Activated naive CD8-positive, alpha-beta T cell treated with anti-CD3 and anti-CD28 coated beads, Interleukin-2, amount 10 ng/mL, durations not matched to agents 7 days and 5 days (primary cell): ENCODE measurements at regions not wholly inside any gene's neighbourhood (a gene's known extent, or its start where the extent isn't known, plus 50 kb on each side); places are given as distances from the start of the nearest gene placed in this dataset.

Experiments
- ATAC-seq: fragments of 150-1000 bp; cut with Tn5 transposase; one replicate; pipeline ENCODE4 v1.10.0; 2021; ENCODE audit warnings: low read depth, moderate library complexity
- POLR2A ChIA-PET: fragments of 350-600 bp; sonication (Branson Sonifier 250); formaldehyde crosslinking; loops from one replicate; lab custom pipeline; 2021; ENCODE audit warnings: antibody characterized with exemption; lab: Charles Lee
- DNase-seq: peaks from one replicate; pipeline ENCODE4 v3.0.0; 2021
- H3K27ac Mint-ChIP-seq: one replicate; pipeline ENCODE4 v1.8.0; 2022; ENCODE audit warnings: mild to moderate bottlenecking, mixed read lengths
- H3K27me3 Mint-ChIP-seq: one replicate; pipeline ENCODE4 v1.8.0; 2022; ENCODE audit warnings: mild to moderate bottlenecking, moderate library complexity, mixed read lengths
- H3K36me3 Mint-ChIP-seq: one replicate; pipeline ENCODE4 v1.8.0; 2021; ENCODE audit warnings: mild to moderate bottlenecking, mixed read lengths
- H3K4me1 Mint-ChIP-seq: one replicate; pipeline ENCODE4 v1.8.0; 2021; ENCODE audit warnings: mixed read lengths
- H3K4me3 Mint-ChIP-seq: one replicate; pipeline ENCODE4 v1.8.0; 2022; ENCODE audit warnings: mild to moderate bottlenecking, moderate library complexity, mixed read lengths
- H3K9me3 Mint-ChIP-seq: one replicate; pipeline ENCODE4 v1.8.0; 2021; ENCODE audit warnings: mixed read lengths

GRCh38 chr3:115554487-115554807 lies 68.9 kb upstream of the GAP43 start:
- no peaks in the 10 kb centered on the region for H3K36me3 Mint-ChIP-seq
- H3K9me3 Mint-ChIP-seq, result no peaks in the 10 kb centered on the region
- no peak overlapping the region for H3K27ac Mint-ChIP-seq
- H3K27me3 Mint-ChIP-seq, result peaks cover 10% of the 10 kb centered on the region
- DNase-seq (no peak), ATAC-seq (no peak)
- no peak overlapping the region for H3K4me3 Mint-ChIP-seq
- no peaks in the 10 kb centered on the region for H3K4me1 Mint-ChIP-seq
- POLR2A ChIA-PET, result no interaction called here

- H3K4me1 Mint-ChIP-seq, result peaks cover 9% of the 10 kb centered on the region
Measured at GRCh38 chr3:115562636-115563267, 60.6 kb upstream of the GAP43 start.

GRCh38 chr3:115563984-115564383 lies 59.3 kb upstream of the GAP43 start:
- POLR2A ChIA-PET, result no interaction called here
- peaks cover 9% of the 10 kb centered on the region for H3K4me1 Mint-ChIP-seq
- peaks cover 3% of the 10 kb centered on the region for H3K36me3 Mint-ChIP-seq
- ATAC-seq, result no peak
- no peak overlapping the region for H3K27ac Mint-ChIP-seq
- H3K4me3 Mint-ChIP-seq, result no peak overlapping the region
- H3K27me3 Mint-ChIP-seq, result peaks cover 31% of the 10 kb centered on the region
- H3K9me3 Mint-ChIP-seq, result peaks cover 6% of the 10 kb centered on the region
- DNase-seq, result no peak

More at GRCh38 chr3:115562636-115563267, 60.6 kb upstream of the GAP43 start:
- Mint-ChIP-seq H3K36me3 (peaks cover 3% of the 10 kb centered on the region), H3K27me3 (peaks cover 31% of the 10 kb centered on the region), H3K27ac (peak overlapping the region; percentile 35), H3K4me3 (peak overlapping the region; percentile 24), H3K9me3 (peaks cover 6% of the 10 kb centered on the region)
- peak; percentile 98 for ATAC-seq
- DNase-seq, result no peak
- POLR2A ChIA-PET, result no interaction called here

GRCh38 chr3:115571413-115571812 lies 51.9 kb upstream of the GAP43 start:
- DNase-seq, result no peak

More at GRCh38 chr3:115571413-115571812, 51.9 kb upstream of the GAP43 start:
- H3K27me3 Mint-ChIP-seq, result peaks cover 20% of the 10 kb centered on the region
- H3K36me3 Mint-ChIP-seq, result no peaks in the 10 kb centered on the region
- H3K4me3 Mint-ChIP-seq, result no peak overlapping the region
- POLR2A ChIA-PET, result no interaction called here
- ATAC-seq, result no peak
- no peaks in the 10 kb centered on the region for H3K4me1 Mint-ChIP-seq
- peaks cover 2% of the 10 kb centered on the region for H3K9me3 Mint-ChIP-seq
- no peak overlapping the region for H3K27ac Mint-ChIP-seq
